Cardiac muscle cell (in vitro differentiated cells and primary cell): ENCODE measurements at regions not wholly inside any gene's neighbourhood (a gene's known extent, or its start where the extent isn't known, plus 50 kb on each side); places are given as distances from the start of the nearest gene placed in this dataset.

Experiments used
- DNase-seq, 2 donors: peaks; one replicate each; pipeline versions ENCODE4 v3.0.0 to v3.0.0-alpha.2; 2010 to 2017; ENCODE audit warnings: low read depth in 1 of 2, low spot score in 1 of 2
- H3K27ac ChIP-seq: fragments of 200-600 bp; sonication (generic); 2 replicates; pipeline ENCODE4 v1.5.1; 2016
- H3K27me3 ChIP-seq: fragments of 200-600 bp; sonication (generic); 2 replicates; pipeline ENCODE4 v1.6.0; 2016; ENCODE audit warnings: control low read depth
- H3K36me3 ChIP-seq: fragments of 200-600 bp; sonication (generic); 2 replicates; pipeline ENCODE4 v1.5.1; 2016; ENCODE audit warnings: control low read depth
- H3K4me1 ChIP-seq: fragments of 200-600 bp; sonication (generic); 2 replicates; pipeline ENCODE4 v1.8.1; 2017; ENCODE audit warnings: low read depth, mild to moderate bottlenecking, mixed run types
- H3K4me3 ChIP-seq: fragments of 200-600 bp; sonication (generic); 2 replicates; pipeline ENCODE4 v1.5.1; 2016; ENCODE audit warnings: mild to moderate bottlenecking
- H3K9me3 ChIP-seq: fragments of 200-600 bp; sonication (generic); 2 replicates; pipeline ENCODE4 v1.5.1; 2017; ENCODE audit warnings: low read depth, mild to moderate bottlenecking, control low read depth
- TF ChIP-seq, protein P1 (sequence below): IDR thresholded peaks from 2 replicates; pipeline ENCODE4 v1.5.1; 2012; ENCODE audit warnings: low read depth, mild to moderate bottlenecking, low read length

DNA sequence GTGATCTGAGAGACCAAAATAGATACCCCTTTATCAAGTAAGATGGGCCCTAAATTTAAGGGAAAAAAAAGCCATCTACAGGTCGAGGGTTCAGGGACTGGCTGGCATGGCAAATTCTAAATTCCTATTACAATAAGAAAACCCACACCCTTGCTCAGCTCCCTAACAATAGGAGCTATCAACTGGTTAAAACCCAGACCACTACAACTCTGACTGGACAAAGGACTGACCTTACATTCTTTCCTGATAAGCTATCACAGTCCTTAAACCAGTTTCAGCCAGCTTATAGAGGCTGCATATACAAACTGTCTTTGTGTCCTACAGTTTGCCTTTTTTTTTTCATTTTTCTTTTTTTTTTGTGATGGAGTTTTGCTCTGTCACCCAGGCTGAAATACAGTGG lies 803.6 kb downstream of the NR2F1-AS1 start:
- Histone ChIP-seq H3K4me1 (peaks cover 28% of the 10 kb centered on the region), H3K27ac (no peak overlapping the region), H3K36me3 (no peaks in the 10 kb centered on the region), H3K27me3 (no peaks in the 10 kb centered on the region), H3K9me3 (no peaks in the 10 kb centered on the region), H3K4me3 (no peak overlapping the region)
- TF ChIP-seq, protein P1, sequence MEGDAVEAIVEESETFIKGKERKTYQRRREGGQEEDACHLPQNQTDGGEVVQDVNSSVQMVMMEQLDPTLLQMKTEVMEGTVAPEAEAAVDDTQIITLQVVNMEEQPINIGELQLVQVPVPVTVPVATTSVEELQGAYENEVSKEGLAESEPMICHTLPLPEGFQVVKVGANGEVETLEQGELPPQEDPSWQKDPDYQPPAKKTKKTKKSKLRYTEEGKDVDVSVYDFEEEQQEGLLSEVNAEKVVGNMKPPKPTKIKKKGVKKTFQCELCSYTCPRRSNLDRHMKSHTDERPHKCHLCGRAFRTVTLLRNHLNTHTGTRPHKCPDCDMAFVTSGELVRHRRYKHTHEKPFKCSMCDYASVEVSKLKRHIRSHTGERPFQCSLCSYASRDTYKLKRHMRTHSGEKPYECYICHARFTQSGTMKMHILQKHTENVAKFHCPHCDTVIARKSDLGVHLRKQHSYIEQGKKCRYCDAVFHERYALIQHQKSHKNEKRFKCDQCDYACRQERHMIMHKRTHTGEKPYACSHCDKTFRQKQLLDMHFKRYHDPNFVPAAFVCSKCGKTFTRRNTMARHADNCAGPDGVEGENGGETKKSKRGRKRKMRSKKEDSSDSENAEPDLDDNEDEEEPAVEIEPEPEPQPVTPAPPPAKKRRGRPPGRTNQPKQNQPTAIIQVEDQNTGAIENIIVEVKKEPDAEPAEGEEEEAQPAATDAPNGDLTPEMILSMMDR, result no peak
- peak; percentile 22 to 48 for DNase-seq

DNA sequence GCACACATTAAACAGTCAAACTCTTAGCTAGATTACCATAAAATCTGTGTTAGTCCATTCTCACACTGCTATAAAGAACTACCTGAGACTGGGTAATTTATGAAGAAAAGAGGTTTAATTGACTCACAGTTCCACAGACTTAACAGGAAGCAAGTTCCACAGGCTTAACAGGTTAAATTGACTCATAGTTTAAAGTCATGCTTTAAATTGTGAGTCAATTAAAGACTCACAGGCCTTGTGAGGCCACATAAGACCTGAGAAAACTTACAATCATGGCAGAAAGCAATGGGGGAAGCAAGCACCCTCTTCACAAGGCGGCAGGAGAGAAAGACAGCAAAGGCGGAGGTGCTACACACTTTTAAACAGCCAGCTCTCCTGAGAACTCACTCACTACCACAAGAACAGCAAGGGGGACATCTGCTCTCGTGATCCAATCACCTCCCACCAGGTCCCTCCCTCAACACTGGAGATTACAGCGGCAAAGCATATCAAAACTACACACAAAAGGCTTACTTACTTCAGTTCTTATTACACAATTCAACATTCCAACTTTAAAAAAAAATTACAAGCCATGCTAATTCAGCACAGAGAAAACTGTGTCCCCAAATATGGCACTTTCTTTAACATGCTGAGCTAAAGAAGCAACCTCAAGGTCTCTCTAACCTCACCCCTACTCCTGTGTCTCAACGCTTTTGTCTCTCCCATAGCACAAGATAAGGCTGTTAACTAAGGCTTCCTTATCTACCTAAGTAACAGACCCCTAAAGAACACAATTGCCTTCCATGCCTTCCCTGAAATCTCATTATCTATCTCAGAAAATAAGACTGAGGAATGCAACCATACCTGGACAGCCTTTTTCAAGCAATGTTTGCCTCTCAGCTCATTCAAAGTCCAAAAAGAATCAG lies 805.1 kb downstream of the NR2F1-AS1 start:
- H3K4me1 ChIP-seq, result peaks cover 28% of the 10 kb centered on the region
- peak in 1 of 2 donors; percentile 12 for DNase-seq

DNA sequence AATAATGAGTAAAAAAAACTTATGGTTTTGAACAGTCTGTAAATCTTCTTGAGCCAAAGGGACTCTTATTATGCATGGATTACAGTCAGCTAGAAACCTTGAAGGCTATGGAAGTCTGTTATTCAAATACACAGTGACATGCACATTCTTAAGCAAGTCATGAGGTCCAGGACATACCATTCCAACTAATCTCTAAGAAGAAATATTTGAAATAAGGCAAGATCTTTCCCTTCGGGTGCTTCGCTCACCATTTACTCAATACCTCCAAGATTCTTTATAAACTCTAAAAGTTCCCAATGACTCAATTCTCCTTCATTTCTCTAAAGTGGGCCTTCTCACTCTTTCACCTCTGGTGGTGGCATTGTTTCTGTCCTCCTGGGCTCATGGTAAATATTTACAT lies 811.0 kb downstream of the NR2F1-AS1 start:
- Histone ChIP-seq H3K27me3 (no peaks in the 10 kb centered on the region), H3K27ac (no peak overlapping the region), H3K4me3 (no peak overlapping the region), H3K4me1 (peaks cover 5% of the 10 kb centered on the region), H3K36me3 (no peaks in the 10 kb centered on the region), H3K9me3 (no peaks in the 10 kb centered on the region)
- DNase-seq, result peak in 1 of 2 donors; percentile 9
- TF ChIP-seq, protein P1, result no peak

More for the DNA sequence above, 805.1 kb downstream of the NR2F1-AS1 start:
- TF ChIP-seq, protein P1, result no peak
- no peaks in the 10 kb centered on the region for H3K36me3 ChIP-seq
- H3K9me3 ChIP-seq, result no peaks in the 10 kb centered on the region
- no peak overlapping the region for H3K27ac ChIP-seq
- H3K4me3 ChIP-seq, result no peak overlapping the region
- no peaks in the 10 kb centered on the region for H3K27me3 ChIP-seq

DNA sequence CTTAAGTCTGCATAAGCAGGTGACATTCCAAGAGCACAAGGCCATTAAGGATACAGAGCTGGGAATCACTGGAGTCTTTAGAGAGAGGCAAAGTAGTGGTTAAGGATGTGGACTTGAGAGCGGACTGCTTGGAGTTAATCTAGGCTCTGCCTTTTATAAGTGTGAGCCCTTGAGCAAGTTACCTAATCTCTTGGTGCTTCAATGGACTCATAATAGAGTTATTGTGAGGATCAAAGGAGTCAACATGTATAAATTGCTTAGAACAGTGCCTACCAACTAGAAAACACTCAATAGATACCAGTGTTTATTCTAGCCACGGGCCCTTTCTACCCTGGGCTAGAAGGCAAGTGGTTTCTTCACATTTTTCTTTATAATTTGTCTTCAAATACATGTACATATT lies 819.4 kb downstream of the NR2F1-AS1 start:
- H3K27ac ChIP-seq, result no peak overlapping the region
- H3K4me3 ChIP-seq, result no peak overlapping the region
- no peaks in the 10 kb centered on the region for H3K27me3 ChIP-seq
- DNase-seq, result peak in 1 of 2 donors; percentile 30
- H3K4me1 ChIP-seq, result no peaks in the 10 kb centered on the region
- TF ChIP-seq, protein P1, result no peak
- no peaks in the 10 kb centered on the region for H3K36me3 ChIP-seq
- H3K9me3 ChIP-seq, result no peaks in the 10 kb centered on the region

DNA sequence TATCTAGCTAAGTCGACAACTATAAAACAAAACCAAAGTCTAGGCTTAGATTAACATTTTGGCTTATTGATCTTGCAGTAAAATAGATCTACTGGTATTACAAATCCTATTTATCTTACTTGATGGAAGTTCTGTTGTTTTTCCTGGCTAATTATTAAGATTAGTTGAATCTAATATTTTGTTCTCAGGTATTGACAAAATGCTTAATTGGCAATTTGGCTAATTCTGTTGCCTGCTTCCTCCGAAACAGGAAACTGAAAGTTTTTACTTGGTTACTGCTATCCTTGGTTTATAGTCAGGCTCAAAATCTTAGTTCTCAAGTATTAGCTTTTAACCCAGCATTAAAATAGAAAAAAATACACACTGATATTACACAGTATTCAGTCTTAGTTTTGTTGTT lies 820.5 kb downstream of the NR2F1-AS1 start:
- Histone ChIP-seq H3K4me3 (no peak overlapping the region), H3K27ac (no peak overlapping the region), H3K36me3 (no peaks in the 10 kb centered on the region), H3K9me3 (no peaks in the 10 kb centered on the region), H3K27me3 (no peaks in the 10 kb centered on the region), H3K4me1 (no peaks in the 10 kb centered on the region)
- no peak for DNase-seq
- TF ChIP-seq, protein P1, result no peak
